ENCODE measurements at regions not wholly inside any gene's neighbourhood (a gene's known extent, or its start where the extent isn't known, plus 50 kb on each side); places are given as distances from the start of the nearest gene placed in this dataset.

DNA sequence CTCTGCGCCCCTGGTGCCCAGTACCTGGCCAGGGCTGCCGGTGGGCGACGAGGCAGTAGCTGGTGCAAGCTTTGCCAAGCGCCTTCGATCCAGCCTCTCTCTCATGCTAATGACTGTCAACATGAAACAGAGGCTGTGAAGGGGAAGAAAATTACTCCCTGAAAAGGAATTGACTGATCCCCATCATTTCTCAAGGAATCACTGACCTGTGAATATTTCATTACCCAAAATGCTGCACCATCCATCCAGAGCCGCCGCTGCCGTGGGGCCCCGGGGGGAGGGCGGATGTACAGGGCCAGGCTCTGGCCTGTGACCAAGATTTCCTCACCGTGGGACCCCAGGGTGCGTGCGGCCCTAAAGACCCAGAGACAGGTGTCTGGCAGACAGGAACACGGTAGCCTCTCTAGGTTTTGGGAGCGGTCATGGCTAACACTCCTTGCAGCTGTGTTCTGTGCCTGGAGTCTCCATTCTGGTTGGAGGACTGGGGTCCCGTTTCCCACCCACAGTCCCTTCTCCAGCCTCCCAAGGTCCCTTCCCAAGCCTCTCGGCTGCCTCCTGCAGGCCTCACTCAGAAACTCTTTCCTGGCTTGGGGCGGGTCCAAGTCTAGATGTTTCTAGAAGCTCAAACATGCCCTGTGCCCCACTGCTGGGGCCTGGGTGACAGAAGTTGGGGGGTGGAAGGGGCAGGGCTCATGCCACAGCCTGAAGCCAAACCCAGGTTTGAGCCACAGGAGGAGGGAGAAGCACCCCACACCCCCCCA is 73.3 kb downstream of the ENGASE start:
- DNase-seq: peak; percentile 10
- WGBS, 2 experiments (ENCODE audit: low coverage in 1 of 2, low lambda C conversion rate in 2 of 2, missing lambda C conversion rate in 2 of 2): 59 to 62% methylated on average over 17 to 19 of the region's 19 CpGs
- H4K20me1 ChIP-seq (ENCODE audit: insufficient read depth): no peaks in the 10 kb centered on the region
- no peak overlapping the region for H3K4me2 ChIP-seq (ENCODE audit: unreplicated experiment)
- no peak overlapping the region for H2AFZ ChIP-seq
- H3F3A ChIP-seq (ENCODE audit: insufficient read depth): no peaks in the 10 kb centered on the region
- H3K36me3 ChIP-seq (ENCODE audit: low read depth): no peaks in the 10 kb centered on the region
- TF ChIP-seq EZH2 (IDR thresholded peaks at IDR 0.05; ENCODE audit: insufficient read depth, poor library complexity, severe bottlenecking) (no peak), EZH2phosphoT487 (IDR thresholded peaks at IDR 0.05; ENCODE audit: insufficient read depth, low read depth) (no peak)
- no peaks in the 10 kb centered on the region for H3K9me3 ChIP-seq (ENCODE audit: low read depth)
- H3K27me3 ChIP-seq (replicated peaks; ENCODE audit: insufficient read depth): no peaks in the 10 kb centered on the region
- in situ Hi-C loops (cut with MboI): no loop called here
- no peak overlapping the region for H3K27ac ChIP-seq
- no peaks in the 10 kb centered on the region for H3K4me1 ChIP-seq (ENCODE audit: insufficient read depth)
- no peak overlapping the region for H3K9ac ChIP-seq
- H3K79me2 ChIP-seq (ENCODE audit: insufficient read depth): no peaks in the 10 kb centered on the region
- no peak overlapping the region for H3K4me3 ChIP-seq
- no peaks in the 10 kb centered on the region for H3K9me2 ChIP-seq (ENCODE audit: insufficient read depth)

DNA sequence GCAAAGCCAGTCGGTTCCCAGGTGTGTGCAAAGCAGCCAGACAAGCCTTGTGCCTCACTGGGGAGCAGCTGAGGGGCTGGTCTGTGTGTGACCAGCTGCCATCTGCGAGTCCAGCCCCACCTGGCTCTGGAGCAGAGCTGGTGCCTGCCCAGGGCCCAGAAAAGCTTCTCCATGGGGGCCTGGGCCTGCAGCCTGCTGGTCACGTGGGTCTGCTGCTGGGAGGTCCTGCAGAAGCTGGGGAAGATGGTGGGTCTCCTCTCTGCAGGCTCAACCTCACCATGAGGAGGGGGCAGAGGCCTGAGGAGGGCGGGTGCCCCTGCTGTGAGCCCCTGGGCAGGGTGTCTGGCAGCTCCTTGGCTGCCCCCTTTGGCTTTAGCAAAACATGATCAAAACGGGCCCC is 71.9 kb downstream of the ENGASE start:
- peaks cover 9% of the 10 kb centered on the region; the same call in 1 of the 2 replicates for H3K27me3 ChIP-seq (replicated peaks; ENCODE audit: insufficient read depth)
- no peak overlapping the region for H3K27ac ChIP-seq
- no peak for TF ChIP-seq EZH2phosphoT487 (IDR thresholded peaks at IDR 0.05; ENCODE audit: insufficient read depth, low read depth)
- TF ChIP-seq EZH2 (IDR thresholded peaks at IDR 0.05; ENCODE audit: insufficient read depth, poor library complexity, severe bottlenecking): no peak
- H4K20me1 ChIP-seq (ENCODE audit: insufficient read depth): no peaks in the 10 kb centered on the region
- no peak overlapping the region for H3K4me3 ChIP-seq
- DNase-seq: no peak
- no peaks in the 10 kb centered on the region for H3K9me2 ChIP-seq (ENCODE audit: insufficient read depth)
- H3K4me2 ChIP-seq (ENCODE audit: unreplicated experiment): no peak overlapping the region
- H3K9ac ChIP-seq: no peak overlapping the region
- H3K4me1 ChIP-seq (ENCODE audit: insufficient read depth): no peaks in the 10 kb centered on the region
- H3K79me2 ChIP-seq (ENCODE audit: insufficient read depth): no peaks in the 10 kb centered on the region
- 9% methylated on average over 5 of the region's 5 CpGs for WGBS, 2 experiments (ENCODE audit: low coverage in 1 of 2, low lambda C conversion rate in 2 of 2, missing lambda C conversion rate in 2 of 2)
- no peak overlapping the region for H2AFZ ChIP-seq
- no peaks in the 10 kb centered on the region for H3F3A ChIP-seq (ENCODE audit: insufficient read depth)
- H3K36me3 ChIP-seq (ENCODE audit: low read depth): no peaks in the 10 kb centered on the region
- H3K9me3 ChIP-seq (ENCODE audit: low read depth): no peaks in the 10 kb centered on the region
- in situ Hi-C loops (cut with MboI): no loop called here

DNA sequence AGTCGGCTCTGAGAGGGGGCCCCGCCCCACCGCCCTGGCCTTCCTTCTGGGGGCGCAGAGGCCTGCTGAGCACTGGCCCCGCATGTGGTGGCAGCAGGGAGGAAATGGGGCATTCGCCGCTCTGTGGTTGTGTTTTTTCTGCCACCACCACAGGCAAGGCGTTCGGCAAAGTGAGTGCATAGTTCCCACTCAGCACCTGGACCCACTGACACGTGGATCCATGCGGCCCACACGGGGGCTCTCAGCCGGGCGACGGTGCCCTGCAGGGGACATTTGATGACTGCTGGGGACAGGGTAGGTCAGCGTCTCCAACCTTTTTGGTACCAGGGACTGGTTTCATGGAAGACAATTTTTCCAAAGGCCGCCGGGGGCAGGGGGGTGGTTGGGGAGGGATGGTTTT is 70.9 kb downstream of the ENGASE start:
- in situ Hi-C loops (cut with MboI): no loop called here
- WGBS, 2 experiments (ENCODE audit: low coverage in 1 of 2, low lambda C conversion rate in 2 of 2, missing lambda C conversion rate in 2 of 2): 70 to 73% methylated on average over 13 to 16 of the region's 18 CpGs

DNA sequence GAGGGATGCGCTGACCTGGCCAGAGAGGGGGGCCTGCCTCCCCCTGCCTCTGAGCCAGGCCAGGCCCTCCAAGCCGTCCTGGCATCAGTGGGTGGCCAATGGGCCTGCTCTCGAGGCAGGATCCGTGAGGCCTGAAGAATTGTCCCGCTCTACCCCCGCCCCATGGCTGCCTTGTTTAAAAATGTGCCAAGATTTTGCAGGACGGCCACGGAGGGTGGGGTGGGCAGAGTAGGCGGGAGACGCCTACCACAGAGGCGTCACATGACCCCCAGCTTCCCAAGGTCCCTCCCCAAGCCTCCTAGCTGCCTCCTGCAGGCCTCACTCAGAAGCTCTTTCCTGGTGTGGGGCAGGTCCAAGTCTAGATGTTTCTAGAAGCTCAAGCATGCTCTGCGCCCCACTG is 69.5 kb downstream of the ENGASE start:
- TF ChIP-seq EZH2phosphoT487 (IDR thresholded peaks at IDR 0.05; ENCODE audit: insufficient read depth, low read depth) (no peak), EZH2 (IDR thresholded peaks at IDR 0.05; ENCODE audit: insufficient read depth, poor library complexity, severe bottlenecking) (no peak)
- in situ Hi-C loops (cut with MboI): no loop called here
- Histone ChIP-seq H4K20me1 (ENCODE audit: insufficient read depth) (no peaks in the 10 kb centered on the region), H3K27me3 (replicated peaks; ENCODE audit: insufficient read depth) (peaks cover 18% of the 10 kb centered on the region), H3K27ac (no peak overlapping the region), H3K4me2 (ENCODE audit: unreplicated experiment) (no peak overlapping the region), H3F3A (ENCODE audit: insufficient read depth) (no peaks in the 10 kb centered on the region), H3K9me3 (ENCODE audit: low read depth) (no peaks in the 10 kb centered on the region), H3K9ac (no peak overlapping the region), H3K4me3 (no peak overlapping the region), H3K79me2 (ENCODE audit: insufficient read depth) (no peaks in the 10 kb centered on the region), H3K9me2 (ENCODE audit: insufficient read depth) (no peaks in the 10 kb centered on the region), H3K36me3 (ENCODE audit: low read depth) (no peaks in the 10 kb centered on the region), H3K4me1 (ENCODE audit: insufficient read depth) (no peaks in the 10 kb centered on the region), H2AFZ (no peak overlapping the region)
- WGBS, 2 experiments (ENCODE audit: low coverage in 1 of 2, low lambda C conversion rate in 2 of 2, missing lambda C conversion rate in 2 of 2): 33 to 43% methylated on average over 12 of the region's 12 CpGs
- DNase-seq: no peak

More for the DNA sequence above, 70.9 kb downstream of the ENGASE start:
- Histone ChIP-seq H3K9ac (no peak overlapping the region), H3K27me3 (replicated peaks; ENCODE audit: insufficient read depth) (peaks cover 18% of the 10 kb centered on the region), H4K20me1 (ENCODE audit: insufficient read depth) (no peaks in the 10 kb centered on the region), H3K27ac (no peak overlapping the region), H3K4me1 (ENCODE audit: insufficient read depth) (no peaks in the 10 kb centered on the region), H3K4me3 (no peak overlapping the region), H3K79me2 (ENCODE audit: insufficient read depth) (no peaks in the 10 kb centered on the region), H3K4me2 (ENCODE audit: unreplicated experiment) (no peak overlapping the region), H3K36me3 (ENCODE audit: low read depth) (no peaks in the 10 kb centered on the region), H2AFZ (no peak overlapping the region), H3K9me3 (ENCODE audit: low read depth) (no peaks in the 10 kb centered on the region), H3K9me2 (ENCODE audit: insufficient read depth) (no peaks in the 10 kb centered on the region), H3F3A (ENCODE audit: insufficient read depth) (no peaks in the 10 kb centered on the region)
- TF ChIP-seq EZH2phosphoT487 (IDR thresholded peaks at IDR 0.05; ENCODE audit: insufficient read depth, low read depth) (no peak), EZH2 (IDR thresholded peaks at IDR 0.05; ENCODE audit: insufficient read depth, poor library complexity, severe bottlenecking) (no peak)
- no peak for DNase-seq

Data from GM23248 (cell line).